ENCODE measurements at regions not wholly inside any gene's neighbourhood (a gene's known extent, or its start where the extent isn't known, plus 50 kb on each side); places are given as distances from the start of the nearest gene placed in this dataset.

GRCh38 chr7:51786284-51786683 is 469.7 kb upstream of the COBL start:
- no peak for TF ChIP-seq GATA2 (IDR thresholded peaks at IDR 0.05; ENCODE audit: low read depth, low read length)
- TF ChIP-seq GATA3 (IDR thresholded peaks at IDR 0.05; ENCODE audit: low read depth, low read length) = no peak
